Neural cell (in vitro differentiated cells): ENCODE measurements at regions not wholly inside any gene's neighbourhood (a gene's known extent, or its start where the extent isn't known, plus 50 kb on each side); places are given as distances from the start of the nearest gene placed in this dataset.

Source experiments
- H2AFZ ChIP-seq: fragments of 200-600, 300-800 bp; sonication (generic), shearing (Covaris generic); 2 replicates; pipeline ENCODE4 v1.6.0; 2014; ENCODE audit warnings: low read depth, mild to moderate bottlenecking, antibody characterized with exemption, low read length, moderate library complexity
- H3F3A ChIP-seq: fragments of 200-600 bp; shearing (Covaris generic); 2 replicates; pipeline ENCODE4 v1.6.1; 2016; ENCODE audit warnings: mild to moderate bottlenecking, moderate library complexity, mixed read lengths, antibody characterized with exemption, low read length; ENCODE audit not compliant: insufficient read depth, poor library complexity, severe bottlenecking
- H3K27ac ChIP-seq: fragments of 200-600, 300-800 bp; sonication (generic), shearing (Covaris generic); 2 replicates; pipeline ENCODE4 v1.5.1; 2014; ENCODE audit warnings: mild to moderate bottlenecking, low read length, moderate library complexity
- H3K27me3 ChIP-seq: fragments of 300-800, 200-600 bp; sonication (generic), shearing (Covaris generic); 2 replicates; pipeline ENCODE4 v1.6.0; 2014; ENCODE audit warnings: mild to moderate bottlenecking, low read depth, low read length, moderate library complexity; ENCODE audit not compliant: insufficient read depth
- H3K36me3 ChIP-seq: fragments of 300-800, 200-600 bp; sonication (generic), shearing (Covaris generic); 2 replicates; pipeline ENCODE4 v1.5.1; 2014; ENCODE audit warnings: mild to moderate bottlenecking, antibody characterized with exemption, low read length, moderate library complexity; ENCODE audit not compliant: insufficient read depth
- H3K4me2 ChIP-seq: fragments of 300-800, 200-600 bp; sonication (generic), shearing (Covaris generic); 2 replicates; pipeline ENCODE4 v1.6.0; 2014; ENCODE audit warnings: mild to moderate bottlenecking, low read length
- H3K4me3 ChIP-seq: fragments of 300-800, 200-600 bp; sonication (generic), shearing (Covaris generic); 2 replicates; pipeline ENCODE4 v1.5.1; 2014; ENCODE audit warnings: mild to moderate bottlenecking, low read length, moderate library complexity
- H3K79me2 ChIP-seq: fragments of 200-600 bp; shearing (Covaris generic); replicated peaks from 2 replicates; pipeline ENCODE4 v1.6.0; 2014; ENCODE audit warnings: mild to moderate bottlenecking, low read length, moderate library complexity; ENCODE audit not compliant: insufficient read depth
- H3K9ac ChIP-seq: fragments of 300-800, 200-600 bp; sonication (generic), shearing (Covaris generic); 2 replicates; pipeline ENCODE4 v1.6.1; 2016; ENCODE audit warnings: mild to moderate bottlenecking, low read length, mixed read lengths
- H3K9me2 ChIP-seq: fragments of 200-600 bp; shearing (Covaris generic); 2 replicates; pipeline ENCODE4 v1.6.1; 2016; ENCODE audit warnings: mild to moderate bottlenecking, low read length, mixed read lengths; ENCODE audit not compliant: insufficient read depth
- H3K9me3 ChIP-seq: fragments of 200-600, 300-800 bp; sonication (generic), shearing (Covaris generic); 2 replicates; pipeline ENCODE4 v1.6.1; 2016; ENCODE audit warnings: mild to moderate bottlenecking, mixed run types, low read length, moderate library complexity, mixed read lengths
- H4K20me1 ChIP-seq: fragments of 200-600 bp; shearing (Covaris generic); 2 replicates; pipeline ENCODE4 v1.6.1; 2016; ENCODE audit warnings: mild to moderate bottlenecking, mixed run types; ENCODE audit not compliant: insufficient read depth
- EP300 ChIP-seq: fragments of 450-650 bp; conservative IDR thresholded peaks from 2 replicates; pipeline ENCODE4 v1.6.1; 2014; ENCODE audit warnings: antibody characterized with exemption, mild to moderate bottlenecking, moderate library complexity; ENCODE audit not compliant: poor library complexity, severe bottlenecking
- EZH2 ChIP-seq: fragments of 200-600, 300-800 bp; shearing (Covaris generic), sonication (generic); IDR thresholded peaks from 2 replicates; pipeline ENCODE4 v1.6.1; 2014; ENCODE audit warnings: antibody characterized with exemption, low read length, borderline replicate concordance, mild to moderate bottlenecking; ENCODE audit not compliant: insufficient read depth, poor library complexity, severe bottlenecking
- MXI1 ChIP-seq: fragments of 450-650 bp; conservative IDR thresholded peaks from 2 replicates; pipeline ENCODE4 v1.6.1; 2014; ENCODE audit warnings: antibody characterized with exemption, mild to moderate bottlenecking; ENCODE audit not compliant: poor library complexity, severe bottlenecking
- POLR2AphosphoS5 ChIP-seq: IDR thresholded peaks from 2 replicates; pipeline ENCODE4 v1.6.1; 2012
- RAD21 ChIP-seq: fragments of 450-650 bp; conservative IDR thresholded peaks from 2 replicates; pipeline ENCODE4 v1.6.1; 2014; ENCODE audit warnings: antibody characterized with exemption, mild to moderate bottlenecking, moderate library complexity
- REST ChIP-seq: IDR thresholded peaks from 2 replicates; pipeline ENCODE4 v1.6.1; 2012; ENCODE audit warnings: borderline replicate concordance
- SMC3 ChIP-seq: fragments of 450-650 bp; conservative IDR thresholded peaks from 2 replicates; pipeline ENCODE4 v1.6.1; 2014; ENCODE audit warnings: antibody characterized with exemption, mild to moderate bottlenecking, moderate library complexity; ENCODE audit not compliant: poor library complexity
- TAF1 ChIP-seq: IDR thresholded peaks from 2 replicates; pipeline ENCODE4 v1.6.1; 2012; ENCODE audit warnings: low read depth
- TF ChIP-seq, protein P1 (sequence below): fragments of 450-650 bp; IDR thresholded peaks from 2 replicates; pipeline ENCODE4 v1.5.1; 2014; ENCODE audit warnings: antibody characterized with exemption, mild to moderate bottlenecking, moderate library complexity; ENCODE audit not compliant: poor library complexity, severe bottlenecking

- no peak overlapping the region for H3K27ac ChIP-seq
- H2AFZ ChIP-seq = no peak overlapping the region
- no peak overlapping the region for H3K9ac ChIP-seq
- H3K4me3 ChIP-seq = no peak overlapping the region
- no peaks in the 10 kb centered on the region for H3K9me3 ChIP-seq
- H3K79me2 ChIP-seq = no peaks in the 10 kb centered on the region
- H3K4me2 ChIP-seq = no peak overlapping the region
- H3F3A ChIP-seq = no peaks in the 10 kb centered on the region
- no peaks in the 10 kb centered on the region for H3K36me3 ChIP-seq
- no peak for TF ChIP-seq RAD21
- no peak for TF ChIP-seq MXI1
- no peak for TF ChIP-seq TAF1
- TF ChIP-seq EP300 = no peak
- TF ChIP-seq, protein P1, sequence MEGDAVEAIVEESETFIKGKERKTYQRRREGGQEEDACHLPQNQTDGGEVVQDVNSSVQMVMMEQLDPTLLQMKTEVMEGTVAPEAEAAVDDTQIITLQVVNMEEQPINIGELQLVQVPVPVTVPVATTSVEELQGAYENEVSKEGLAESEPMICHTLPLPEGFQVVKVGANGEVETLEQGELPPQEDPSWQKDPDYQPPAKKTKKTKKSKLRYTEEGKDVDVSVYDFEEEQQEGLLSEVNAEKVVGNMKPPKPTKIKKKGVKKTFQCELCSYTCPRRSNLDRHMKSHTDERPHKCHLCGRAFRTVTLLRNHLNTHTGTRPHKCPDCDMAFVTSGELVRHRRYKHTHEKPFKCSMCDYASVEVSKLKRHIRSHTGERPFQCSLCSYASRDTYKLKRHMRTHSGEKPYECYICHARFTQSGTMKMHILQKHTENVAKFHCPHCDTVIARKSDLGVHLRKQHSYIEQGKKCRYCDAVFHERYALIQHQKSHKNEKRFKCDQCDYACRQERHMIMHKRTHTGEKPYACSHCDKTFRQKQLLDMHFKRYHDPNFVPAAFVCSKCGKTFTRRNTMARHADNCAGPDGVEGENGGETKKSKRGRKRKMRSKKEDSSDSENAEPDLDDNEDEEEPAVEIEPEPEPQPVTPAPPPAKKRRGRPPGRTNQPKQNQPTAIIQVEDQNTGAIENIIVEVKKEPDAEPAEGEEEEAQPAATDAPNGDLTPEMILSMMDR = no peak
- no peak for TF ChIP-seq POLR2AphosphoS5
- TF ChIP-seq SMC3 = no peak
- TF ChIP-seq EZH2 = no peak
- no peaks in the 10 kb centered on the region for H3K27me3 ChIP-seq
- H4K20me1 ChIP-seq = no peaks in the 10 kb centered on the region
- H3K9me2 ChIP-seq = no peaks in the 10 kb centered on the region
Observed at GRCh38 chr7:83739527-83739926, 90.6 kb upstream of the SEMA3E start.

GRCh38 chr7:83738291-83738835 is 89.4 kb upstream of the SEMA3E start:
- Histone ChIP-seq H3K9me2 (no peaks in the 10 kb centered on the region), H3F3A (no peaks in the 10 kb centered on the region), H3K9me3 (no peaks in the 10 kb centered on the region), H3K36me3 (no peaks in the 10 kb centered on the region), H2AFZ (no peak overlapping the region), H3K4me2 (no peak overlapping the region), H3K27ac (no peak overlapping the region), H3K4me3 (no peak overlapping the region), H3K79me2 (no peaks in the 10 kb centered on the region), H4K20me1 (no peaks in the 10 kb centered on the region), H3K9ac (no peak overlapping the region), H3K27me3 (no peaks in the 10 kb centered on the region)
- no peak for TF ChIP-seq EP300
- no peak for TF ChIP-seq POLR2AphosphoS5
- TF ChIP-seq EZH2 = no peak
- TF ChIP-seq RAD21 = no peak
- TF ChIP-seq REST = no peak
- no peak for TF ChIP-seq SMC3
- TF ChIP-seq MXI1 = no peak
- TF ChIP-seq TAF1 = no peak
- TF ChIP-seq, protein P1 = no peak
